B cell (primary cell): ENCODE measurements at regions not wholly inside any gene's neighbourhood (a gene's known extent, or its start where the extent isn't known, plus 50 kb on each side); places are given as distances from the start of the nearest gene placed in this dataset.

Experiments
- CTCF ChIP-seq: fragments of 200-600 bp; IDR thresholded peaks from one replicate; pipeline ENCODE4 v1.8.0; 2022; ENCODE audit warnings: antibody characterized with exemption, mild to moderate bottlenecking
- EZH2 ChIP-seq: IDR thresholded peaks from 2 replicates; pipeline ENCODE4 v1.6.1; 2012; ENCODE audit warnings: borderline replicate concordance, low read depth, mild to moderate bottlenecking, moderate library complexity, low read length; ENCODE audit not compliant: insufficient read depth, poor library complexity, severe bottlenecking

- TF ChIP-seq CTCF: no peak
- no peak for TF ChIP-seq EZH2
Measured at GRCh38 chr6:139659196-139659595, 284.7 kb upstream of the CITED2 start.
